NK-92 treated with Interleukin-12 subunit alpha and Interleukin-12 subunit beta, amount 100 ng/mL, for 24 hours (cell line): ENCODE measurements at regions not wholly inside any gene's neighbourhood (a gene's known extent, or its start where the extent isn't known, plus 50 kb on each side); places are given as distances from the start of the nearest gene placed in this dataset.

ENCODE experiments used
- DNase-seq: peaks from one replicate; lab custom pipeline; 2025; lab: John Stamatoyannopoulos, UW

DNA sequence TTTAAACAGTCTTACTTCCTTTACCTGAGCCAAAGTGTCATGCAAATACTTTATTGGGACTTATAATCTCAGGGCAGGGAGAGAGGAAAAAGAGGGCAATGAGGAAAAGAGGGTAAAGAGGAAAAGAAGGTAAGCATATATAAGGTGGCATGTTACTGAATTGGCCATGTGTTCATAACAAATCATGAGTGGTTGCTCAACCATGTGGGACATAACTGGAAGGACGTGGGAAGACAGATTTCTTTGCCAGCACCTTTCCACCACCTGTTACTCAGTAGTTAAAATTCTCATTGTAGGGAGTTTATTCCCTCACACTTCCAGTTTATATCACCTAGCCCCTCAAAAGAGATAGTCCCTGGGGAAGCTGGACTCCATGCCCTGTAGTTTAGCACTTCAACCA, 54.7 kb upstream of the TPRG1 start:
- no peak for DNase-seq

DNA sequence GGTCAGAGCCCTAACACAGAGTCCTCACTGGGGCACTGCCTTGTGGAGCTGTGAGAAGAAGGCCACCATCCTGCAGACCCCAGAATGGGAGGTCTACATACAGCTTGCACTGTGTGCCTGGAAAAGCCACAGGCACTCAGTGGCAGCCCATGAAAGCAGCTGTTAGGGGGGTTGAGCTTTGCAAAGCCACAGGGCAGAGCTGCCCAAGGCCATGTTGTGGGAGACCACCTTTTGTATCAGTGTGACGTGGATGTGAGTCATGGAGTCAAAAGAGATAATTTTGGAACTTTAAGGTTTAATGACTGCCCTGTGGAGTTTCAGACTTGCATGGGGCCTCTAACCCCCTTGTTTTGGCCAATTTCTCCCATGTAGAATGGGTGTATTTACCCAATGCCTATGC, 52.9 kb upstream of the TPRG1 start:
- DNase-seq: no peak

DNA sequence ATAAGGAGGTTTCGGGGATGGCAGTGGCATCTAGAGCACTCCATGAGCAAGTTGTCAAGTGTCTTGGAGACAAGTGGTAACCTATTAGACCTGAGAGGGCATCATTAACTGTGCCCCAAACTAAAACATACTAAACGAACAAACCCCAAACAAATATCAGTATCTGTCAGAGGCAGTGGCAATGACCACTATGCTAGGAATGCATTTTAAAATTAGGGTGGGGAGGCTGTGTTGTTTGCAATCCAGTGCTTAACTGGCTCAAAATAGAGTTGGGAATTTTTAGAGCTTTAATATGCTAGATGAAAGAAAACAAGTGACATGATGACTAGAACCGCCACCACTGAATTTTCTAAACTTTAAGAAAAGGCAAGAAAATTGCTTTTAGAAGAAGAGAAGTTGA, 51.8 kb upstream of the TPRG1 start:
- DNase-seq: no peak

DNA sequence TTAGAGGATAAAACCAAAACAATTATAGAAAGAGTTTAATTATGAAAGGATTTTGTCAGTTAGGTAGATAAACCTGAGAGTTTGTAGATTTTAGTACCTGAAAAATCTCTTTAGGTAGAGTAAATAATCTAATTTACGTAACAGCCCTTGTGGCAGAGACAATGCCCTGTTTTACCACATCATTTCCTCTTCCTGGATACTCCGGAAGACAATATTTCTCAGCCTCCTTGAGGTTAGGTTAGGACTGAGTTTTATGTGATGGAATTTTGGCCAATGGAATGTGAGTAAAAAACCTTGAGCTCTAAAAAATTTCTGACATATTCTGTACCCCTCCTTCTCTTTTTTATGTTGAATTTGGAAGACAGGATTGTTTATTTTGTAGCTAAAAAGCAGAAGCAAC, 50.7 kb upstream of the TPRG1 start:
- DNase-seq: no peak
